GM23338 (cell line): ENCODE measurements at regions not wholly inside any gene's neighbourhood (a gene's known extent, or its start where the extent isn't known, plus 50 kb on each side); places are given as distances from the start of the nearest gene placed in this dataset.

Experiments
- ATAC-seq: fragments of 200-7000 bp; cut with Tn5 transposase; 3 replicates; pipeline ENCODE4 v1.9.1; 2020
- DNase-seq: peaks from one replicate; pipeline ENCODE4 v3.0.0-alpha.2; 2015; ENCODE audit warnings: low spot score
- H2AFZ ChIP-seq: fragments of 200-600 bp; sonication (generic); 2 replicates; pipeline ENCODE4 v1.8.0; 2016; ENCODE audit warnings: antibody characterized with exemption, mild to moderate bottlenecking, moderate library complexity
- H3F3A ChIP-seq: fragments of 200-600 bp; sonication (generic); replicated peaks from 2 replicates; pipeline ENCODE4 v1.8.0; 2017; ENCODE audit warnings: antibody characterized with exemption, mixed run types, low read depth
- H3K27ac ChIP-seq: fragments of 200-600 bp; sonication (generic); 2 replicates; pipeline ENCODE4 v1.6.1; 2016; ENCODE audit warnings: low read depth
- H3K27me3 ChIP-seq: fragments of 200-600 bp; sonication (generic); 2 replicates; pipeline ENCODE4 v1.8.0; 2016; ENCODE audit warnings: mild to moderate bottlenecking, mixed run types, moderate library complexity; ENCODE audit not compliant: insufficient read depth
- H3K36me3 ChIP-seq: fragments of 200-600 bp; sonication (generic); 2 replicates; pipeline ENCODE4 v1.8.0; 2016; ENCODE audit warnings: mild to moderate bottlenecking; ENCODE audit not compliant: insufficient read depth
- H3K4me1 ChIP-seq: fragments of 200-600 bp; sonication (generic); 2 replicates; pipeline ENCODE4 v1.8.0; 2016; ENCODE audit warnings: mild to moderate bottlenecking, moderate library complexity; ENCODE audit not compliant: insufficient read depth
- H3K4me2 ChIP-seq: fragments of 200-600 bp; sonication (generic); 2 replicates; pipeline ENCODE4 v1.7.1; 2017; ENCODE audit warnings: mixed run types
- H3K4me3 ChIP-seq: fragments of 200-600 bp; sonication (generic); 2 replicates; pipeline ENCODE4 v1.6.1; 2016; ENCODE audit warnings: mixed run types
- H3K79me2 ChIP-seq: fragments of 200-600 bp; sonication (generic); replicated peaks from 2 replicates; pipeline ENCODE4 v1.8.0; 2017; ENCODE audit warnings: mild to moderate bottlenecking; ENCODE audit not compliant: insufficient read depth
- H3K9me2 ChIP-seq: fragments of 200-600 bp; sonication (generic); 2 replicates; pipeline ENCODE4 v1.8.0; 2017; ENCODE audit not compliant: insufficient read depth
- H4K20me1 ChIP-seq: fragments of 200-600 bp; sonication (generic); replicated peaks from 2 replicates; pipeline ENCODE4 v1.8.0; 2017; ENCODE audit warnings: mild to moderate bottlenecking; ENCODE audit not compliant: insufficient read depth
- H3K27ac Mint-ChIP-seq: 2 replicates; pipeline ENCODE4 v1.8.0; 2020; ENCODE audit warnings: inconsistent platforms, mild to moderate bottlenecking, moderate library complexity, mixed read lengths
- H3K27me3 Mint-ChIP-seq: 3 replicates; pipeline ENCODE4 v1.8.0; 2022; ENCODE audit warnings: low read depth, mild to moderate bottlenecking, moderate library complexity, mixed read lengths, inconsistent platforms; ENCODE audit not compliant: insufficient read depth, poor library complexity
- H3K36me3 Mint-ChIP-seq: 3 replicates; pipeline ENCODE4 v1.8.0; 2021; ENCODE audit warnings: low read depth, mild to moderate bottlenecking, inconsistent platforms, moderate library complexity, mixed read lengths
- H3K4me1 Mint-ChIP-seq: 3 replicates; pipeline ENCODE4 v1.8.0; 2020; ENCODE audit warnings: mild to moderate bottlenecking, inconsistent platforms, mixed read lengths
- H3K4me3 Mint-ChIP-seq: 3 replicates; pipeline ENCODE4 v1.8.0; 2021; ENCODE audit warnings: moderate library complexity, mild to moderate bottlenecking, inconsistent platforms, mixed read lengths
- H3K9me3 Mint-ChIP-seq: 3 replicates; pipeline ENCODE4 v1.8.0; 2020; ENCODE audit warnings: moderate library complexity, mild to moderate bottlenecking, inconsistent platforms, mixed read lengths
- CREB1 ChIP-seq: fragments of 250-450 bp; sonication (Bioruptor Pico); IDR thresholded peaks from 2 replicates; pipeline ENCODE4 v1.5.0; 2020; ENCODE audit warnings: low read depth, mild to moderate bottlenecking, moderate library complexity
- CTCF ChIP-seq, 2 experiments: fragments of 200-600 bp in 1 of 2; sonication (generic) in 1 of 2; conservative IDR thresholded peaks; 2 replicates each; pipeline versions ENCODE4 v1.5.1 to v1.6.1; 2016 to 2017; ENCODE audit warnings: antibody characterized with exemption in 2 of 2, low read depth in 2 of 2, mild to moderate bottlenecking in 2 of 2, moderate library complexity in 1 of 2
- ETS1 ChIP-seq: IDR thresholded peaks from 2 replicates; pipeline ENCODE4 v1.6.1; 2016; ENCODE audit warnings: antibody characterized with exemption
- EZH2 ChIP-seq: fragments of 200-600 bp; sonication (generic); IDR thresholded peaks from one replicate; pipeline ENCODE4 v1.8.0; 2017; ENCODE audit warnings: antibody characterized with exemption, mild to moderate bottlenecking, low read depth; ENCODE audit not compliant: unreplicated experiment
- EZH2phosphoT487 ChIP-seq: fragments of 200-600 bp; sonication (generic); IDR thresholded peaks from one replicate; pipeline ENCODE4 v1.8.1; 2018; ENCODE audit warnings: antibody characterized with exemption; ENCODE audit not compliant: unreplicated experiment
- JUNB ChIP-seq: IDR thresholded peaks from one replicate; pipeline ENCODE4 v1.6.1; 2016; ENCODE audit warnings: antibody characterized with exemption; ENCODE audit not compliant: unreplicated experiment
- NANOG ChIP-seq: IDR thresholded peaks from 2 replicates; pipeline ENCODE4 v1.6.1; 2016; ENCODE audit warnings: antibody characterized with exemption, borderline replicate concordance
- POLR2AphosphoS5 ChIP-seq: IDR thresholded peaks from 2 replicates; pipeline ENCODE4 v1.6.1; 2016; ENCODE audit warnings: antibody characterized with exemption, low read depth
- REST ChIP-seq: IDR thresholded peaks from one replicate; pipeline ENCODE4 v1.6.1; 2018; ENCODE audit warnings: antibody characterized with exemption; ENCODE audit not compliant: unreplicated experiment
- STAT1 ChIP-seq: IDR thresholded peaks from one replicate; pipeline ENCODE4 v1.6.1; 2016; ENCODE audit warnings: antibody characterized with exemption; ENCODE audit not compliant: unreplicated experiment
- ZNF114 ChIP-seq: fragments of 250-450 bp; sonication (Bioruptor Pico); IDR thresholded peaks from 2 replicates; pipeline ENCODE4 v1.5.0; 2020; ENCODE audit warnings: mild to moderate bottlenecking, moderate library complexity
- ZNF331 ChIP-seq: fragments of 250-450 bp; sonication (Bioruptor Pico); IDR thresholded peaks from 2 replicates; pipeline ENCODE4 v1.5.0; 2020; ENCODE audit warnings: low read depth, mild to moderate bottlenecking, moderate library complexity
- ZNF462 ChIP-seq: fragments of 250-450 bp; sonication (Bioruptor Pico); IDR thresholded peaks from 2 replicates; pipeline ENCODE4 v1.5.0; 2020; ENCODE audit warnings: mild to moderate bottlenecking, moderate library complexity

GRCh38 chr4:82036181-82036580 is 337.6 kb downstream of the HNRNPD start:
- ATAC-seq: no peak
- H3K9me2 ChIP-seq: no peaks in the 10 kb centered on the region
- Mint-ChIP-seq H3K4me1 (peaks cover 15% of the 10 kb centered on the region), H3K27ac (no peak overlapping the region), H3K27me3 (peaks cover under 1% of the 10 kb centered on the region), H3K4me3 (no peak overlapping the region), H3K36me3 (no peaks in the 10 kb centered on the region), H3K9me3 (no peaks in the 10 kb centered on the region)
- H3K79me2 ChIP-seq: no peaks in the 10 kb centered on the region
- H3K4me3 ChIP-seq: no peak overlapping the region
- no peaks in the 10 kb centered on the region for H4K20me1 ChIP-seq
- H3K36me3 ChIP-seq: no peaks in the 10 kb centered on the region
- no peak overlapping the region for H3K27ac ChIP-seq
- H3F3A ChIP-seq: no peaks in the 10 kb centered on the region
- H3K4me2 ChIP-seq: no peak overlapping the region
- H3K27me3 ChIP-seq: peaks cover under 1% of the 10 kb centered on the region; the same call in 1 of the 2 replicates
- H3K4me1 ChIP-seq: peaks cover 30% of the 10 kb centered on the region
- H2AFZ ChIP-seq: no peak overlapping the region
- TF ChIP-seq EZH2 (no peak), JUNB (no peak), ZNF331 (no peak), CREB1 (CRISPR knock-in tag) (no peak), NANOG (no peak), REST (no peak), POLR2AphosphoS5 (no peak), STAT1 (no peak), EZH2phosphoT487 (no peak), ETS1 (no peak), ZNF114 (CRISPR knock-in tag) (no peak), ZNF462 (CRISPR knock-in tag) (no peak), CTCF (conservative IDR thresholded peaks at IDR 0.05; ENCODE audit: low read depth in 2 of 2) (no peak)
- DNase-seq: no peak
